A673 (cell line): ENCODE measurements at regions not wholly inside any gene's neighbourhood (a gene's known extent, or its start where the extent isn't known, plus 50 kb on each side); places are given as distances from the start of the nearest gene placed in this dataset.

Source experiments
- BruUV-seq: library from RNA; stranded (reverse); fragments of 400-500 nt; replicated peaks from 2 replicates; lab custom pipeline; 2021; lab: Mats Ljungman, UMichigan
- CTCF ChIA-PET: fragments of 300-600 bp; sonication (Branson Sonifier 250); formaldehyde crosslinking; loops from one replicate; lab custom pipeline; 2022; ENCODE audit warnings: antibody characterized with exemption; lab: Charles Lee
- POLR2A ChIA-PET: fragments of 300-600 bp; sonication (Branson Sonifier 250); formaldehyde crosslinking; loops from one replicate; lab custom pipeline; 2022; ENCODE audit warnings: antibody characterized with exemption; ENCODE audit not compliant: low non-redundant PET; lab: Charles Lee
- DNase-seq: peaks from one replicate; pipeline ENCODE4 v3.0.0-alpha.2; 2015; ENCODE audit warnings: low spot score
- H3K27ac ChIP-seq: fragments of 200-600 bp; sonication (generic); 2 replicates; pipeline ENCODE4 v1.5.1; 2016; ENCODE audit warnings: mixed run types, low read depth, mild to moderate bottlenecking, mixed read lengths, antibody characterized with exemption, low read length; ENCODE audit not compliant: poor library complexity, severe bottlenecking
- H3K27me3 ChIP-seq: fragments of 200-600 bp; sonication (generic); replicated peaks from 2 replicates; pipeline ENCODE4 v1.6.1; 2017; ENCODE audit warnings: mixed run types, low read depth, mild to moderate bottlenecking, mixed read lengths, antibody characterized with exemption, low read length; ENCODE audit not compliant: insufficient read depth, poor library complexity
- H3K36me3 ChIP-seq: fragments of 200-600 bp; sonication (generic); 2 replicates; pipeline ENCODE4 v1.6.1; 2016; ENCODE audit warnings: mixed run types, mild to moderate bottlenecking, mixed read lengths, antibody characterized with exemption, low read length; ENCODE audit not compliant: insufficient read depth, poor library complexity, severe bottlenecking
- H3K4me1 ChIP-seq: fragments of 200-600 bp; sonication (generic); 2 replicates; pipeline ENCODE4 v1.6.1; 2017; ENCODE audit warnings: mixed run types, mild to moderate bottlenecking, mixed read lengths, antibody characterized with exemption, low read length; ENCODE audit not compliant: insufficient read depth, poor library complexity, severe bottlenecking
- H3K4me3 ChIP-seq: fragments of 200-600 bp; sonication (generic); 2 replicates; pipeline ENCODE4 v1.5.1; 2016; ENCODE audit warnings: low read depth, mixed run types, mild to moderate bottlenecking, mixed read lengths, low read length; ENCODE audit not compliant: poor library complexity, severe bottlenecking
- H3K9me3 ChIP-seq: fragments of 200-600 bp; sonication (generic); 2 replicates; pipeline ENCODE4 v1.6.1; 2016; ENCODE audit warnings: mixed run types, low read depth, mild to moderate bottlenecking, mixed read lengths, antibody characterized with exemption, low read length; ENCODE audit not compliant: poor library complexity, severe bottlenecking
- EZH2 ChIP-seq: fragments of 200-600 bp; sonication (generic); IDR thresholded peaks from 2 replicates; pipeline ENCODE4 v1.6.1; 2017; ENCODE audit warnings: borderline replicate concordance, low read depth, mild to moderate bottlenecking, mixed read lengths, antibody characterized with exemption, low read length; ENCODE audit not compliant: poor library complexity, severe bottlenecking
- intact Hi-C: fragments of 100-400 bp; cut with micrococcal nuclease; formaldehyde crosslinking; loops from one replicate; pipeline ENCODE4 v1.10.0; 2022; ENCODE audit not compliant: unreplicated experiment
- TF ChIP-seq, protein P1 (sequence below): fragments of 300-800, 200-600 bp; sonication (generic); conservative IDR thresholded peaks from 2 replicates; pipeline ENCODE4 v1.5.1; 2017; ENCODE audit warnings: low read depth, mild to moderate bottlenecking, antibody characterized with exemption, low read length, moderate library complexity, mixed read lengths

- H3K36me3 ChIP-seq = no peaks in the 10 kb centered on the region
- POLR2A ChIA-PET = no interaction called here
- intact Hi-C loops = no loop called here
- CTCF ChIA-PET = no interaction called here
- no TSS peak for BruUV-seq
- no peaks in the 10 kb centered on the region for H3K9me3 ChIP-seq
- H3K27me3 ChIP-seq = no peaks in the 10 kb centered on the region
- H3K27ac ChIP-seq = no peak overlapping the region
- H3K4me3 ChIP-seq = no peak overlapping the region
- no peak for TF ChIP-seq EZH2
- TF ChIP-seq, protein P1, sequence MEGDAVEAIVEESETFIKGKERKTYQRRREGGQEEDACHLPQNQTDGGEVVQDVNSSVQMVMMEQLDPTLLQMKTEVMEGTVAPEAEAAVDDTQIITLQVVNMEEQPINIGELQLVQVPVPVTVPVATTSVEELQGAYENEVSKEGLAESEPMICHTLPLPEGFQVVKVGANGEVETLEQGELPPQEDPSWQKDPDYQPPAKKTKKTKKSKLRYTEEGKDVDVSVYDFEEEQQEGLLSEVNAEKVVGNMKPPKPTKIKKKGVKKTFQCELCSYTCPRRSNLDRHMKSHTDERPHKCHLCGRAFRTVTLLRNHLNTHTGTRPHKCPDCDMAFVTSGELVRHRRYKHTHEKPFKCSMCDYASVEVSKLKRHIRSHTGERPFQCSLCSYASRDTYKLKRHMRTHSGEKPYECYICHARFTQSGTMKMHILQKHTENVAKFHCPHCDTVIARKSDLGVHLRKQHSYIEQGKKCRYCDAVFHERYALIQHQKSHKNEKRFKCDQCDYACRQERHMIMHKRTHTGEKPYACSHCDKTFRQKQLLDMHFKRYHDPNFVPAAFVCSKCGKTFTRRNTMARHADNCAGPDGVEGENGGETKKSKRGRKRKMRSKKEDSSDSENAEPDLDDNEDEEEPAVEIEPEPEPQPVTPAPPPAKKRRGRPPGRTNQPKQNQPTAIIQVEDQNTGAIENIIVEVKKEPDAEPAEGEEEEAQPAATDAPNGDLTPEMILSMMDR = no peak
- no peaks in the 10 kb centered on the region for H3K4me1 ChIP-seq
- DNase-seq = no peak
Observed at GRCh38 chr18:39460136-39460535, 1894.5 kb upstream of the CELF4 start.

- Histone ChIP-seq H3K27me3 (no peaks in the 10 kb centered on the region), H3K27ac (no peak overlapping the region), H3K9me3 (no peaks in the 10 kb centered on the region), H3K36me3 (no peaks in the 10 kb centered on the region), H3K4me1 (no peaks in the 10 kb centered on the region), H3K4me3 (no peak overlapping the region)
- CTCF ChIA-PET = no interaction called here
- BruUV-seq = no TSS peak
- intact Hi-C loops = no loop called here
- DNase-seq = no peak
- TF ChIP-seq, protein P1 = no peak
- no peak for TF ChIP-seq EZH2
- POLR2A ChIA-PET = no interaction called here
Observed at GRCh38 chr18:39455285-39455684, 1889.7 kb upstream of the CELF4 start.

- no TSS peak for BruUV-seq
- Histone ChIP-seq H3K4me1 (no peaks in the 10 kb centered on the region), H3K36me3 (no peaks in the 10 kb centered on the region), H3K27ac (no peak overlapping the region), H3K9me3 (no peaks in the 10 kb centered on the region), H3K4me3 (no peak overlapping the region), H3K27me3 (no peaks in the 10 kb centered on the region)
- TF ChIP-seq, protein P1 = no peak
- no peak for TF ChIP-seq EZH2
- no peak for DNase-seq
- intact Hi-C loops = no loop called here
- CTCF ChIA-PET = no interaction called here
- POLR2A ChIA-PET = no interaction called here
Observed at GRCh38 chr18:39454866-39455265, 1889.3 kb upstream of the CELF4 start.
